WTC11 (cell line): ENCODE measurements at regions not wholly inside any gene's neighbourhood (a gene's known extent, or its start where the extent isn't known, plus 50 kb on each side); places are given as distances from the start of the nearest gene placed in this dataset.

Experiments used
- ATF1 ChIP-seq: sonication (generic); formaldehyde crosslinking; IDR thresholded peaks from 2 replicates; pipeline ENCODE4 v1.8.1; 2023; ENCODE audit warnings: mild to moderate bottlenecking, moderate library complexity, missing genetic modification reagents
- JUN ChIP-seq: sonication (generic); formaldehyde crosslinking; IDR thresholded peaks from 2 replicates; pipeline ENCODE4 v1.8.0; 2023; ENCODE audit warnings: mild to moderate bottlenecking, missing genetic modification reagents
- ZNF416 ChIP-seq: fragments of 250-450 bp; sonication (Bioruptor Pico); IDR thresholded peaks from 2 replicates; pipeline ENCODE4 v1.9.0; 2021; ENCODE audit warnings: mild to moderate bottlenecking, inconsistent platforms
- TF ChIP-seq, protein P1 (sequence below): fragments of 200-600 bp; IDR thresholded peaks from 2 replicates; pipeline ENCODE4 v1.8.0; 2022; ENCODE audit warnings: antibody characterized with exemption
- TF ChIP-seq, protein P2 (sequence below): sonication (generic); formaldehyde crosslinking; conservative IDR thresholded peaks from 2 replicates; pipeline ENCODE4 v1.8.1; 2023; ENCODE audit warnings: mild to moderate bottlenecking, low read depth, missing genetic modification reagents, moderate library complexity
- TF ChIP-seq, protein P3 (sequence below): sonication (generic); formaldehyde crosslinking; IDR thresholded peaks from 2 replicates; pipeline ENCODE4 v1.8.0; 2022; ENCODE audit warnings: missing genetic modification reagents
- TF ChIP-seq, protein P4 (sequence below): sonication (generic); formaldehyde crosslinking; IDR thresholded peaks from 2 replicates; pipeline ENCODE4 v1.8.1; 2022; ENCODE audit warnings: mild to moderate bottlenecking, missing genetic modification reagents, moderate library complexity, borderline replicate concordance

DNA sequence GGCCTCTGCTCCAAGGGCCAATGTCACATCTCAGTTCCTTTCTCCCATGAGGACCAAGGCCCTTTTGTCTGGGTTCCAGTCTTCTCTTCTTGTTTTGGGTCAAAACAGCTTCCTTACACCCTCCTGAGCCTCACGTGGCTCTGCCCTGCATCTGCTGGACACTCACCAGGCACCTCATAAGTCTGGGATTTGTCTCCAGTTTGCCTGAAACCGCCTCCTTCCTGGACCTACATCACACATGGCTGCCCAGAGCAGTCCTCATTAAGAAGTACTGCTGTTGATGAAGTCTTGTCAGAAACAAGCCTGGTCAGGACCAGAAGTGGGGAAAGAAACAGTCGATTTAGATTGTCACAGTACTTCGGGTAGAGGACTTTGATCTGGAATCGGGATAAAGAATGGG, 173.4 kb upstream of the BMPER start:
- TF ChIP-seq ZNF416 (no peak), ATF1 (no peak), JUN (no peak)
- TF ChIP-seq, protein P1, sequence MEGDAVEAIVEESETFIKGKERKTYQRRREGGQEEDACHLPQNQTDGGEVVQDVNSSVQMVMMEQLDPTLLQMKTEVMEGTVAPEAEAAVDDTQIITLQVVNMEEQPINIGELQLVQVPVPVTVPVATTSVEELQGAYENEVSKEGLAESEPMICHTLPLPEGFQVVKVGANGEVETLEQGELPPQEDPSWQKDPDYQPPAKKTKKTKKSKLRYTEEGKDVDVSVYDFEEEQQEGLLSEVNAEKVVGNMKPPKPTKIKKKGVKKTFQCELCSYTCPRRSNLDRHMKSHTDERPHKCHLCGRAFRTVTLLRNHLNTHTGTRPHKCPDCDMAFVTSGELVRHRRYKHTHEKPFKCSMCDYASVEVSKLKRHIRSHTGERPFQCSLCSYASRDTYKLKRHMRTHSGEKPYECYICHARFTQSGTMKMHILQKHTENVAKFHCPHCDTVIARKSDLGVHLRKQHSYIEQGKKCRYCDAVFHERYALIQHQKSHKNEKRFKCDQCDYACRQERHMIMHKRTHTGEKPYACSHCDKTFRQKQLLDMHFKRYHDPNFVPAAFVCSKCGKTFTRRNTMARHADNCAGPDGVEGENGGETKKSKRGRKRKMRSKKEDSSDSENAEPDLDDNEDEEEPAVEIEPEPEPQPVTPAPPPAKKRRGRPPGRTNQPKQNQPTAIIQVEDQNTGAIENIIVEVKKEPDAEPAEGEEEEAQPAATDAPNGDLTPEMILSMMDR = no peak
- TF ChIP-seq, protein P2, sequence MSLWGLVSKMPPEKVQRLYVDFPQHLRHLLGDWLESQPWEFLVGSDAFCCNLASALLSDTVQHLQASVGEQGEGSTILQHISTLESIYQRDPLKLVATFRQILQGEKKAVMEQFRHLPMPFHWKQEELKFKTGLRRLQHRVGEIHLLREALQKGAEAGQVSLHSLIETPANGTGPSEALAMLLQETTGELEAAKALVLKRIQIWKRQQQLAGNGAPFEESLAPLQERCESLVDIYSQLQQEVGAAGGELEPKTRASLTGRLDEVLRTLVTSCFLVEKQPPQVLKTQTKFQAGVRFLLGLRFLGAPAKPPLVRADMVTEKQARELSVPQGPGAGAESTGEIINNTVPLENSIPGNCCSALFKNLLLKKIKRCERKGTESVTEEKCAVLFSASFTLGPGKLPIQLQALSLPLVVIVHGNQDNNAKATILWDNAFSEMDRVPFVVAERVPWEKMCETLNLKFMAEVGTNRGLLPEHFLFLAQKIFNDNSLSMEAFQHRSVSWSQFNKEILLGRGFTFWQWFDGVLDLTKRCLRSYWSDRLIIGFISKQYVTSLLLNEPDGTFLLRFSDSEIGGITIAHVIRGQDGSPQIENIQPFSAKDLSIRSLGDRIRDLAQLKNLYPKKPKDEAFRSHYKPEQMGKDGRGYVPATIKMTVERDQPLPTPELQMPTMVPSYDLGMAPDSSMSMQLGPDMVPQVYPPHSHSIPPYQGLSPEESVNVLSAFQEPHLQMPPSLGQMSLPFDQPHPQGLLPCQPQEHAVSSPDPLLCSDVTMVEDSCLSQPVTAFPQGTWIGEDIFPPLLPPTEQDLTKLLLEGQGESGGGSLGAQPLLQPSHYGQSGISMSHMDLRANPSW (CRISPR knock-in tag) = no peak
- TF ChIP-seq, protein P3, sequence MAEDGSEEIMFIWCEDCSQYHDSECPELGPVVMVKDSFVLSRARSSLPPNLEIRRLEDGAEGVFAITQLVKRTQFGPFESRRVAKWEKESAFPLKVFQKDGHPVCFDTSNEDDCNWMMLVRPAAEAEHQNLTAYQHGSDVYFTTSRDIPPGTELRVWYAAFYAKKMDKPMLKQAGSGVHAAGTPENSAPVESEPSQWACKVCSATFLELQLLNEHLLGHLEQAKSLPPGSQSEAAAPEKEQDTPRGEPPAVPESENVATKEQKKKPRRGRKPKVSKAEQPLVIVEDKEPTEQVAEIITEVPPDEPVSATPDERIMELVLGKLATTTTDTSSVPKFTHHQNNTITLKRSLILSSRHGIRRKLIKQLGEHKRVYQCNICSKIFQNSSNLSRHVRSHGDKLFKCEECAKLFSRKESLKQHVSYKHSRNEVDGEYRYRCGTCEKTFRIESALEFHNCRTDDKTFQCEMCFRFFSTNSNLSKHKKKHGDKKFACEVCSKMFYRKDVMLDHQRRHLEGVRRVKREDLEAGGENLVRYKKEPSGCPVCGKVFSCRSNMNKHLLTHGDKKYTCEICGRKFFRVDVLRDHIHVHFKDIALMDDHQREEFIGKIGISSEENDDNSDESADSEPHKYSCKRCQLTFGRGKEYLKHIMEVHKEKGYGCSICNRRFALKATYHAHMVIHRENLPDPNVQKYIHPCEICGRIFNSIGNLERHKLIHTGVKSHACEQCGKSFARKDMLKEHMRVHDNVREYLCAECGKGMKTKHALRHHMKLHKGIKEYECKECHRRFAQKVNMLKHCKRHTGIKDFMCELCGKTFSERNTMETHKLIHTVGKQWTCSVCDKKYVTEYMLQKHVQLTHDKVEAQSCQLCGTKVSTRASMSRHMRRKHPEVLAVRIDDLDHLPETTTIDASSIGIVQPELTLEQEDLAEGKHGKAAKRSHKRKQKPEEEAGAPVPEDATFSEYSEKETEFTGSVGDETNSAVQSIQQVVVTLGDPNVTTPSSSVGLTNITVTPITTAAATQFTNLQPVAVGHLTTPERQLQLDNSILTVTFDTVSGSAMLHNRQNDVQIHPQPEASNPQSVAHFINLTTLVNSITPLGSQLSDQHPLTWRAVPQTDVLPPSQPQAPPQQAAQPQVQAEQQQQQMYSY (CRISPR knock-in tag) = no peak
- TF ChIP-seq, protein P4, sequence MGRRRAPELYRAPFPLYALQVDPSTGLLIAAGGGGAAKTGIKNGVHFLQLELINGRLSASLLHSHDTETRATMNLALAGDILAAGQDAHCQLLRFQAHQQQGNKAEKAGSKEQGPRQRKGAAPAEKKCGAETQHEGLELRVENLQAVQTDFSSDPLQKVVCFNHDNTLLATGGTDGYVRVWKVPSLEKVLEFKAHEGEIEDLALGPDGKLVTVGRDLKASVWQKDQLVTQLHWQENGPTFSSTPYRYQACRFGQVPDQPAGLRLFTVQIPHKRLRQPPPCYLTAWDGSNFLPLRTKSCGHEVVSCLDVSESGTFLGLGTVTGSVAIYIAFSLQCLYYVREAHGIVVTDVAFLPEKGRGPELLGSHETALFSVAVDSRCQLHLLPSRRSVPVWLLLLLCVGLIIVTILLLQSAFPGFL (CRISPR knock-in tag) = no peak
